H7 (cell line): ENCODE measurements at regions not wholly inside any gene's neighbourhood (a gene's known extent, or its start where the extent isn't known, plus 50 kb on each side); places are given as distances from the start of the nearest gene placed in this dataset.

Experiments
- DNase-seq: peaks from one replicate; pipeline ENCODE4 v3.0.0; 2012
- H3K27me3 ChIP-seq: 2 replicates; pipeline ENCODE4 v1.6.0; 2011; ENCODE audit warnings: mild to moderate bottlenecking, low read length; ENCODE audit not compliant: control insufficient read depth, insufficient read depth
- H3K36me3 ChIP-seq: replicated peaks from 2 replicates; pipeline ENCODE4 v1.5.1; 2011; ENCODE audit warnings: low read length; ENCODE audit not compliant: control insufficient read depth, insufficient read depth
- H3K4me3 ChIP-seq: 2 replicates; pipeline ENCODE4 v1.5.1; 2011; ENCODE audit warnings: low read depth, mild to moderate bottlenecking, control low read depth, low read length, moderate library complexity; ENCODE audit not compliant: insufficient read depth

GRCh38 chr16:80285104-80285503, 255.7 kb upstream of the DYNLRB2 start:
- no peaks in the 10 kb centered on the region for H3K27me3 ChIP-seq
- no peaks in the 10 kb centered on the region for H3K36me3 ChIP-seq
- H3K4me3 ChIP-seq = no peak overlapping the region
- DNase-seq = no peak

- DNase-seq = no peak
- H3K27me3 ChIP-seq = no peaks in the 10 kb centered on the region
- H3K4me3 ChIP-seq = no peak overlapping the region
- no peaks in the 10 kb centered on the region for H3K36me3 ChIP-seq
These were observed 257.1 kb upstream of the DYNLRB2 start for GRCh38 chr16:80283466-80284392.

- no peak overlapping the region for H3K4me3 ChIP-seq
- no peaks in the 10 kb centered on the region for H3K27me3 ChIP-seq
- H3K36me3 ChIP-seq = no peaks in the 10 kb centered on the region
- DNase-seq = no peak
These were observed 260.2 kb upstream of the DYNLRB2 start for GRCh38 chr16:80280557-80280956.

- no peak for DNase-seq
These were observed 261.1 kb upstream of the DYNLRB2 start for GRCh38 chr16:80279656-80280055.

GRCh38 chr16:80277182-80277581, 263.6 kb upstream of the DYNLRB2 start:
- H3K36me3 ChIP-seq = no peaks in the 10 kb centered on the region
- no peak overlapping the region for H3K4me3 ChIP-seq
- H3K27me3 ChIP-seq = no peaks in the 10 kb centered on the region
- peak; percentile 32 for DNase-seq

More at GRCh38 chr16:80279656-80280055, 261.1 kb upstream of the DYNLRB2 start:
- H3K27me3 ChIP-seq = no peaks in the 10 kb centered on the region
- H3K4me3 ChIP-seq = no peak overlapping the region
- H3K36me3 ChIP-seq = no peaks in the 10 kb centered on the region

GRCh38 chr16:80274576-80275191, 266.1 kb upstream of the DYNLRB2 start:
- Histone ChIP-seq H3K4me3 (no peak overlapping the region), H3K36me3 (no peaks in the 10 kb centered on the region), H3K27me3 (no peaks in the 10 kb centered on the region)
- DNase-seq = no peak

- no peak for DNase-seq
- Histone ChIP-seq H3K36me3 (no peaks in the 10 kb centered on the region), H3K4me3 (no peak overlapping the region), H3K27me3 (no peaks in the 10 kb centered on the region)
These were observed 266.9 kb upstream of the DYNLRB2 start for GRCh38 chr16:80273635-80274538.

GRCh38 chr16:80265624-80266306, 275.0 kb upstream of the DYNLRB2 start:
- H3K27me3 ChIP-seq = no peaks in the 10 kb centered on the region
- H3K36me3 ChIP-seq = no peaks in the 10 kb centered on the region
- no peak overlapping the region for H3K4me3 ChIP-seq
- DNase-seq = no peak

GRCh38 chr16:80263848-80264694, 276.7 kb upstream of the DYNLRB2 start:
- H3K27me3 ChIP-seq = no peaks in the 10 kb centered on the region
- no peaks in the 10 kb centered on the region for H3K36me3 ChIP-seq
- DNase-seq = no peak
- no peak overlapping the region for H3K4me3 ChIP-seq

GRCh38 chr16:80263181-80263823, 277.5 kb upstream of the DYNLRB2 start:
- H3K27me3 ChIP-seq = no peaks in the 10 kb centered on the region
- no peak overlapping the region for H3K4me3 ChIP-seq
- no peak for DNase-seq
- H3K36me3 ChIP-seq = no peaks in the 10 kb centered on the region

GRCh38 chr16:80260906-80261311, 279.9 kb upstream of the DYNLRB2 start:
- no peak for DNase-seq
- no peaks in the 10 kb centered on the region for H3K36me3 ChIP-seq
- no peaks in the 10 kb centered on the region for H3K27me3 ChIP-seq
- H3K4me3 ChIP-seq = no peak overlapping the region

- no peaks in the 10 kb centered on the region for H3K36me3 ChIP-seq
- no peaks in the 10 kb centered on the region for H3K27me3 ChIP-seq
- no peak overlapping the region for H3K4me3 ChIP-seq
- DNase-seq = no peak
These were observed 281.4 kb upstream of the DYNLRB2 start for GRCh38 chr16:80259290-80259805.

- H3K36me3 ChIP-seq = no peaks in the 10 kb centered on the region
- H3K27me3 ChIP-seq = no peaks in the 10 kb centered on the region
- H3K4me3 ChIP-seq = no peak overlapping the region
- DNase-seq = no peak
These were observed 282.4 kb upstream of the DYNLRB2 start for GRCh38 chr16:80258407-80258806.
